HL-60 (cell line): ENCODE measurements at regions not wholly inside any gene's neighbourhood (a gene's known extent, or its start where the extent isn't known, plus 50 kb on each side); places are given as distances from the start of the nearest gene placed in this dataset.

Source experiments
- DNase-seq, 2 experiments: peaks; one replicate each; pipeline ENCODE4 v3.0.0-alpha.2; 2010 to 2020; ENCODE audit warnings: low read depth in 1 of 2, low spot score in 1 of 2
- H3K27ac ChIP-seq: fragments of 250-450 bp; sonication (Bioruptor Pico); replicated peaks from 2 replicates; pipeline ENCODE4 v1.5.1; 2020; ENCODE audit warnings: mild to moderate bottlenecking, moderate library complexity
- H3K27me3 ChIP-seq: fragments of 250-450 bp; sonication (Bioruptor Pico); 2 replicates; pipeline ENCODE4 v1.5.1; 2021; ENCODE audit warnings: mild to moderate bottlenecking, moderate library complexity; ENCODE audit not compliant: insufficient read depth, poor library complexity, severe bottlenecking
- H3K4me3 ChIP-seq: replicated peaks from 2 replicates; pipeline ENCODE4 v1.5.1; 2011; ENCODE audit warnings: mild to moderate bottlenecking, control low read depth, low read length; ENCODE audit not compliant: insufficient read depth
- CTCF ChIP-seq: IDR thresholded peaks from one replicate; pipeline ENCODE4 v1.5.1; 2011; ENCODE audit warnings: low read length, control low read depth, inconsistent platforms; ENCODE audit not compliant: insufficient read depth
- GABPA ChIP-seq: IDR thresholded peaks from 2 replicates; pipeline ENCODE4 v1.6.1; 2012; ENCODE audit warnings: low read depth
- POLR2AphosphoS5 ChIP-seq: IDR thresholded peaks from 2 replicates; pipeline ENCODE4 v1.6.1; 2012; ENCODE audit warnings: low read depth
- REST ChIP-seq: IDR thresholded peaks from 2 replicates; pipeline ENCODE4 v1.6.1; 2012; ENCODE audit warnings: low read depth; ENCODE audit not compliant: insufficient replicate concordance
- SPI1 ChIP-seq: IDR thresholded peaks from 2 replicates; pipeline ENCODE4 v1.6.1; 2012; ENCODE audit warnings: low read depth, mild to moderate bottlenecking, borderline replicate concordance

- no peak overlapping the region for H3K4me3 ChIP-seq
- no peaks in the 10 kb centered on the region for H3K27me3 ChIP-seq
- no peak for DNase-seq
- TF ChIP-seq GABPA (no peak), CTCF (no peak), POLR2AphosphoS5 (no peak), SPI1 (no peak)
- H3K27ac ChIP-seq, result no peak overlapping the region
Observed at GRCh38 chr13:104321756-104322155, 1255.5 kb upstream of the SLC10A2 start.

DNA sequence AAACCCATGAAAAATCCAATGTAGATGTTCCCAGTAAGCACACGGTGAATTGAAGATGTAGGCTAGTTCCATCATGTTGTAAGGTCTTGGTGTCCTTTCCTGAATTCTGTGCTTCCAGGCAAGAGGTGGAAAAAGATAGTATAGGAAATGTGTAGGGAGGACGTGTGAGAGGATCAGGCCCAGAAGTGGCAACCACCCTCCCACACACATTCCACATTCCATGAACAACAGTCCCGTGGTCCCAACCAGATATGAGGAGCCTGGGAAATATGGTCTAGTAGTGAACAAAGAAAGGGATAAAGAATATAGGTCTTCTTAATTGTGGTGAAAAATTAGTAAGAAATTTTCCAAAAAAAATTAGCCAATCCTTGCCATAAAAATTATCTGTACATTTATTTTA lies 1254.2 kb upstream of the SLC10A2 start:
- TF ChIP-seq REST (no peak), SPI1 (no peak), POLR2AphosphoS5 (no peak), GABPA (no peak), CTCF (no peak)
- no peak overlapping the region for H3K27ac ChIP-seq
- no peak overlapping the region for H3K4me3 ChIP-seq

GRCh38 chr13:104318121-104318520 lies 1251.9 kb upstream of the SLC10A2 start:
- H3K27me3 ChIP-seq, result no peaks in the 10 kb centered on the region
- DNase-seq, result no peak
- H3K27ac ChIP-seq, result no peak overlapping the region
- TF ChIP-seq GABPA, result no peak
- no peak for TF ChIP-seq POLR2AphosphoS5
- TF ChIP-seq REST, result no peak
- no peak for TF ChIP-seq CTCF
- no peak for TF ChIP-seq SPI1
- H3K4me3 ChIP-seq, result no peak overlapping the region

More for the DNA sequence above, 1254.2 kb upstream of the SLC10A2 start:
- H3K27me3 ChIP-seq, result no peaks in the 10 kb centered on the region
- no peak for DNase-seq

- no peak for DNase-seq
- H3K4me3 ChIP-seq, result no peak overlapping the region
- H3K27ac ChIP-seq, result no peak overlapping the region
- no peaks in the 10 kb centered on the region for H3K27me3 ChIP-seq
- no peak for TF ChIP-seq POLR2AphosphoS5
Observed at GRCh38 chr13:104315606-104316005, 1249.4 kb upstream of the SLC10A2 start.
